LNCaP clone FGC (cell line): ENCODE measurements at regions not wholly inside any gene's neighbourhood (a gene's known extent, or its start where the extent isn't known, plus 50 kb on each side); places are given as distances from the start of the nearest gene placed in this dataset.
"Not testable (repeated sequence)": the region's sequence is repeated elsewhere in the genome, so short reads cannot be mapped to it uniquely, and the experiment has no call there.

Experiments
- DNase-seq: peaks from one replicate; pipeline ENCODE4 v3.0.0-alpha.2; 2011; ENCODE audit warnings: low read depth
- H3K4me3 ChIP-seq: 2 replicates; pipeline ENCODE4 v1.5.1; 2011; ENCODE audit warnings: mild to moderate bottlenecking, low read depth, low read length, control low read depth
- TF ChIP-seq, protein P1 (sequence below): IDR thresholded peaks from 2 replicates; pipeline ENCODE4 v1.5.1; 2012; ENCODE audit warnings: mild to moderate bottlenecking; ENCODE audit not compliant: control insufficient read depth, insufficient read depth; ENCODE audit errors: extremely low read depth

DNA sequence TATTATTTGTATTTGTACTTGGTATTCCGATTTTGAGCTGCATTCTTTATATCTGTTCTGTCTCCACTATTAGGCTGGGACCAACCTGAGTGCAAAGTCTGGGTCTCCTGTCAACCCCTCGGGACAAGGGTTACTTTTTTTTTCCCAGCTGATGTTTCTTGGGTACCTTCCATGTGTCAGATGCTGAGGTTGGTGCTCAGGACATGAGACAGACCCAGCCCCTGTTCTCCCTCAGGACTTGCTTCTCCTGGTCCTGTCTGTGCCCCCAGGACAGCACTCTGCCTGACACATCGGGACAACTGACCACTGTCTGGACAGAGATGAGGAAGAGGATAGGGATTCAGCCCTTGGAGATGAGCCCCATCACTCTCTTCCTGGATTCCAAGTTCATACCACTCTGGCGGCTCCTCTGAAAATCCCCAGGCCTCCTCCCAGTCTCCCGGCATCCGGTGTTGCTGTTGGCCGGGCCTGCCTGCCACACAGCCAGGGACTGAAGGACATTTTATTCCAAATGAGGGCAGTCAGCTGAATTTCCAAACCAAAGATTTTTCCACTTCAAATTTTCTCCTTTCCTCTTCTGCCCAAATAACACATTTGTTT, 55.6 kb upstream of the FMOD start:
- DNase-seq: no peak
- H3K4me3 ChIP-seq: no peak overlapping the region
- TF ChIP-seq, protein P1, sequence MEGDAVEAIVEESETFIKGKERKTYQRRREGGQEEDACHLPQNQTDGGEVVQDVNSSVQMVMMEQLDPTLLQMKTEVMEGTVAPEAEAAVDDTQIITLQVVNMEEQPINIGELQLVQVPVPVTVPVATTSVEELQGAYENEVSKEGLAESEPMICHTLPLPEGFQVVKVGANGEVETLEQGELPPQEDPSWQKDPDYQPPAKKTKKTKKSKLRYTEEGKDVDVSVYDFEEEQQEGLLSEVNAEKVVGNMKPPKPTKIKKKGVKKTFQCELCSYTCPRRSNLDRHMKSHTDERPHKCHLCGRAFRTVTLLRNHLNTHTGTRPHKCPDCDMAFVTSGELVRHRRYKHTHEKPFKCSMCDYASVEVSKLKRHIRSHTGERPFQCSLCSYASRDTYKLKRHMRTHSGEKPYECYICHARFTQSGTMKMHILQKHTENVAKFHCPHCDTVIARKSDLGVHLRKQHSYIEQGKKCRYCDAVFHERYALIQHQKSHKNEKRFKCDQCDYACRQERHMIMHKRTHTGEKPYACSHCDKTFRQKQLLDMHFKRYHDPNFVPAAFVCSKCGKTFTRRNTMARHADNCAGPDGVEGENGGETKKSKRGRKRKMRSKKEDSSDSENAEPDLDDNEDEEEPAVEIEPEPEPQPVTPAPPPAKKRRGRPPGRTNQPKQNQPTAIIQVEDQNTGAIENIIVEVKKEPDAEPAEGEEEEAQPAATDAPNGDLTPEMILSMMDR: no peak

DNA sequence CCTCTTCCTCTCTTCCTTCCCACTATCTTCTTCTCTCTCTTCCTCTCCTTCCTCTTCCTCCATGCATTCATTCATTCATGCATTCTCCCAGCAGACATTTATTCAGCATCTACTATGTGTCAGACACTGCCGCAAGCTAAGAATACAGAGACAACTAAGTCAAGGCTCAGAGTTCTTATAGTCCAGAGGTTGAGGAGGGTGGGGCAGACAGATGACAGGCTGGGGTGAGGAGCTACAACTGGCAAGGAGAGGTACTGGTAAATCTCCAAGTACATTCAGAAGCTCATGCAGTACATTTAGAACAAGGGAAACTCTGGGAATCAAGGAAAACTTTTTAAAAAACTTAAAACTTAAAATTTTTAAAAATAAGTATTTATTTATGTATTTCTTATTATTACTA, 56.4 kb upstream of the FMOD start:
- H3K4me3 ChIP-seq: no peak overlapping the region
- DNase-seq: no peak
- TF ChIP-seq, protein P1: no peak

DNA sequence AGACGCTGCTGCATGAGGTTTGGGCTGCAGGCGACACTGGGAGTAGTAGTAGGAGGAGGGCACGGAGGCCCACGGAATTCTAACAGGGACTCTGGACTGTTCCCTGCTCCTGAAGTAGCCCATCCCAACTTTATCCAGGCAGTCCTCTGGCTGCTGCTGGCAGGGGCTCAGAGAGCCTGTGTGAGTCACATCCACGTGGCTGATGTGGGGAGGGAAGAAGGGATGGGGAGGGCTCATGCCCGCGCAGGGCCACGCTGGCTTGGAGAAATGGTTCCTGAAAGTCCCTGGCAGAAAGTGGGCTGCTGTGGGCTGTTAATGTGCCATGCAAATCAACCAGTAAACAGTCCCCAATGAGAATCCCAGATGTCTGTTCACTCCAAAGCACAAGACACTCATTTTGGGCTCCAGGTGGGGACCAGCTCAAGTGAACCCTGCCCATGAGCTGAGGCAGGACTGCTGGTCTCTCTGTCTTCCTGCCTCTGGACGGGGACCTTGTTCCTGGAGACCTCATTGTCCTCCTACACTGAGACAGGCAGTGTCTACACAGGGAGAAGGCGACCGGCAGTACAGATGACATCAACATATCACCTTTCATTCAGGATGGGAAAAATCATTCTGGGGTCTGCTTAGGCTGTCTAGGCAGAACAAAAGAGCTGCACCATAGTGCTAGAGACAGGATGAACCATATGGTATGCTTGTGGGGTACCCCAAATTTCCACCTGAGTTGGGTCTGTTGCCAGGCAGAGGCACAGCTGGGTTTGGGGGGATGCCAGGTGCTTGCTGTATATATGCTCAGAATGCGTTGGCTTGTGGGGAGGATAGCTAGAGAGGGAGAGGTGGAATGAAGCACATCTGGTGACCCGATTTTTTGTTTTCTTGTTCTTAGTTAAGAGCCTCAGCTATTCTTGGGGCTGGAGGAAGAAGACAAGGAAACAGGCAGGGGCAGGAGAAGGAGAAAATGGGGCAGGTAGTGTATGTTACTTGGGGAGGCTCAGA, 57.9 kb upstream of the FMOD start:
- H3K4me3 ChIP-seq: no peak overlapping the region
- TF ChIP-seq, protein P1: no peak
- no peak for DNase-seq

DNA sequence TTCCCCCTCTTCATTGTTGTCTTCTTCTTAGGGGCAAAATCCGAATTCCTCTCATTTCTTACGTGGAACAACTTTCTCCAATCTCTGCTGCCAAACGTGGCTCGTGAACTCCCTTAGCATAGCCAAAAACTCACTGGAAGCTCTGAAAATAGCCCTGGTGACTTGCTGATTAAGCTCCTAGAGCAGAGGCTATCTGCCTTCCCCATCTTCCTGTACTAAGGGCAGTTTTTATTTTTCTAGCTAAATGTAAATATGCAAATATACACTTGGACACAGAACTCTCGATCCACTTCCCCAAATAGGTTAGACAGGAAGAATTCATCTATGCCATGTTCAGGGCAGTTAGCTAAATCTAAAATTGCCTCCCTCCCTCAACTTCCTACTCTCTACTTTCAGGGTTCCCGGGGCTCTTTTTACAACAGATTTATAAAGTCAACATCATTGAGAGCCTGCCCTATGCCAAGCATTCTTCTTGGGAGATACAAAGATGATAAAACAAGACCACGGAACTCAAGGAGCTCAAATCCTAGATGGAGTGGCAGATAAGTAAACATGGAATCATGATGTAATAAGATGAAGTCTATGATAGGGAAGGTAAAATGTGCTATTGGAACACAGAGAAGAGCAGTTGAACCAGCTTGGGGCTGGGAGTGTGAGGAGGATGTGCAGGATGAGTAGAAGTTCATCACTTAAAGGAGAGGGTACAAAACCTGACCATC, 59.4 kb upstream of the FMOD start:
- TF ChIP-seq, protein P1: no peak
- no peak overlapping the region for H3K4me3 ChIP-seq
- DNase-seq: peak; percentile 22

DNA sequence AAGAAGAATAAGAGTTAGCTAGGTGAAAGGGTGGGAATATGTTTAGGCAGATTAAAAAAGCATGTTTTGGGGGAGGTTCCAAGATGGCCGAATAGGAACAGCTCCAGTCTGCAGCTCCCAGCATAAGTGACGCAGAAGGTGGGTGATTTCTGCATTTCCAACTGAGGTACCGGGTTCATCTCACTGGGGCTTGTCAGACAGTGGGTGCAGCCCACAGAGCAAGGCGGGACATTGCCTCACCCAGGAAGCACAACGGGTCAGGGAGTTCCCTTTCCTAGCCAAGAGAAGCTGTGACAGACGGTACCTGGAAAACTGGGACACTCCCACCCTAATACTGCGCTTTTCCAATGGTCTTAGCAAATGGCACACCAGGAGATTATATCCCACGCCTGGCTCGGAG, 60.5 kb upstream of the FMOD start:
- DNase-seq, H3K4me3 ChIP-seq: not testable (repeated sequence)

DNA sequence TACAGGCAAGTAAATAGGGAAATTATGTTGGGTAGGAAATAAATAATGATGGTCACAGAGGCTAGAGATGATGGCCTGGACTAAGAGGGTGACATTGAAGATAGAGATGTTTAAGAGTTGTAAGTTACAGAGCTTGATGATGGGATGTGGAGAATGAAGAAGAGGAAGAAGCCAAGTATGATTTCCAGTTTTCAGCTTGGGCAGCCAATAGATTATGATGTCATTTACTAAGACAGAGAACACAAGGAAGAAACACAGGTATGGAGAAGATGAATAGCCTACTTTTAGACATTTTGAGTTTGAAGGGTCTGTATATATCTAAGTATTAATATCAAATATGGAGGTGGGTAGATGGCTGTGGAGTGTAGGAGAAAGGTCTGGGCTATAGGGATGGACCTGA, 56.0 kb upstream of the PRELP start:
- no peak for DNase-seq
- TF ChIP-seq, protein P1: no peak
- no peak overlapping the region for H3K4me3 ChIP-seq

DNA sequence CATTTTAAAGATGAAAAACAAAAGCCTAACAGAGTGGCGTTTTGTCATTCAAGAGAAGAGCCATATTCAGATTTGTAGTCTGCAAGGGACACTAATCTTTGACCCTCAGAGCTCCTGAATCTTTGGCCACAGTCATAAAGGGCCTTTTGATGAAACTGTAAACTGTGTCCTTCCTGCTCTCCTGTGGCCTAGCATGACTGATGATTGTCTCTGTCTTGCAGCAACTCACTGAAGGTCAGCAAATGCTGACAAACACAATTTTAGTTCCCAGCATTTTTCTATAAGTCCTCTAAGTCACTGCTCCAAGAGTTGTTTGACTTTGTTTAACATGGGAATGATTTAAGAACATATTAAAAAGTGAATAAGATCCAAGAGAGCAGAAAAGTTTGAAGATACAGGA, 55.3 kb upstream of the PRELP start:
- TF ChIP-seq, protein P1: no peak
- no peak for DNase-seq
- H3K4me3 ChIP-seq: no peak overlapping the region
